ENCODE measurements at regions not wholly inside any gene's neighbourhood (a gene's known extent, or its start where the extent isn't known, plus 50 kb on each side); places are given as distances from the start of the nearest gene placed in this dataset.

GRCh38 chr9:17962747-17963146 is 383.9 kb downstream of the SH3GL2 start:
- no peak for TF ChIP-seq CTCF (IDR thresholded peaks at IDR 0.05)
- TF ChIP-seq POLR2A (IDR thresholded peaks at IDR 0.05), result no peak
- no peak for TF ChIP-seq POLR2AphosphoS5 (IDR thresholded peaks at IDR 0.05)

All from prostate gland (tissue), 2 donors.